NCI-H2227 treated with DMSO at 0.1 percent for 48 hours (cell line): ENCODE measurements at regions not wholly inside any gene's neighbourhood (a gene's known extent, or its start where the extent isn't known, plus 50 kb on each side); places are given as distances from the start of the nearest gene placed in this dataset.
A peak's percentile ranks its signal among the peaks of the same experiment; 100 is the strongest.
"Not testable (repeated sequence)": the region's sequence is repeated elsewhere in the genome, so short reads cannot be mapped to it uniquely, and the experiment has no call there.

Experiments used
- DNase-seq: peaks from one replicate; lab custom pipeline; 2025; lab: John Stamatoyannopoulos, UW

DNA sequence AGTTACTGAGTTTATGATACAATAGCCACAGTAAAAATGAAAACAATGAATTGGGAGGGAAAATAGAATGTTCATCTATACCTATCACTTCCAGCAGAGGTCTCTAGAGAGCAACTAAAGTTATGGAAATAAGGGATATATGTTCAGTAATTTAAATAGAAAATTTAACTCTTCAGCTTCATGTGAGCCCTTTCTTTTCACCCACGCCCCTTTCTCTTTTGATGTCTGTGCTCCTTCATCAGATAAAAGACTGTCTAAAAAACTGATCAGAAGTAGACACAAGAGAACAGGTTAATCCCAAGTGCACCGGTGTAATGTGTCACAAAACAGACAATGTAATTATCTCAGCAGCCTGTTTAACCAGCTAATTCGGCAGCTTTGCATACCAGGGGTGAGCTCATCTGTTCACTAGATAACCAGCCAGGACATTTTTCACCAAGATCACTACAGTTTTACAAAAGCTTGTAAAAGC lies 238.5 kb upstream of the ERBB4 start:
- DNase-seq: peak; percentile 61

DNA sequence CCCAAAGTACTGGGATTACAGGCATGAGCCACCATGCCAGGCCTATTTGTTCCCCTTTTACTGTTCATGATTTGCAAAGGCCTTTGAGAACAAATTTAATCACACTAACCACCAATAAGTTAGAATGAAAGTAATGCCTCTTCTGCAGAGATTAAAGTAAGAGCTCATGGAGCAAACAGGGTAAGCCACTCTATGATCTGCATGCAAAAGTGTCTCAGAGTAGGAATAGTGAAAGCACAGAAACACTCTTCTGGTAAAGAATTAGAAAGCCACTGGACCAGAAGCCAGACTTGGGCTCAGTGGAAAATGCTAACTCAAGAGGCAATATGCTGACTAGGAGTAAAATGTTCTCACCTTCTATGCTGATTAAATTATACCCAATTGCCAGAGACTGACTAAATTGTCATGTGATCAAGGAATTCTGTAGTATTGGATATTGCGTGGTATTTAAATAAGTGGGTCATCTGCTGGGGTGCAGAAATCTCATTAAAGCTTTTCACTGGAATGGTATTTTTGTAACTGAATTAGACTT lies 235.3 kb upstream of the ERBB4 start:
- DNase-seq: no peak

DNA sequence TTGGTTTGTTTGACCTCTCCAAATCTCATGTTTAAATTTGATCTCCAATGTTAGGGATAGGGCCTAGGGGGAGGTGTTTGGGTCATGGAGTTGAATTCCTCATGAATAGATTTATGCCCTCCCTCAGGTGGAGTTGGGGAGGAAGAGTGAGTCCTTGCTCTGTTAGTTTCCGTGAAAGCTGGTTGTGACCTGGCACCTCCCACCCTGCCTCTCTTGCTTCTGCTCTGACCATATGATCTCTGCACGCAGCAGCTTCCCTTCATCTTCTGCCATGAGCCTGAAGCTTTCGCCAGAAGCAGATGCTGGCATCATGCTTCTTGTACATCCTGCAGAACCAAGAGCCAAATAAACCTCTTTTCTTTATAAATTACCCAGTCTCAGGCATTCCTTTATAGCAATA lies 231.6 kb upstream of the ERBB4 start:
- DNase-seq: no peak

DNA sequence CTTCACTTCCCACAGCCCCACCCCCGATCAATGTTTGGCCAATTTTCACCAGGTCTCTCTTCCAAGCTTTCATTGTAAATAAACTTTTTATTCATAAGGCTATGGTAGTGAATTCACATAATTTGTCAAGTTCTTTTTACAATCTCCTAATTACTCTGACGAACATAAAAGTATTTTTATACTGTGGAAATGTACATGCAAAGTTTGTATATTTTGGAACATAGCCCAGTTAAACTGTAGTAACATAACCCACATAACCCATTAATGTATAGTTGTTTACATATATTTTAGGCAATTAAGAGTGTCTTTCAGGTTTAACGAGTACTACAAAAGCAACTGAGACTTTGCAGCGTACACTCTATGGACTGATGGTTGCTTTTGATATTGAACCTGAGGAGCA lies 228.3 kb upstream of the ERBB4 start:
- DNase-seq: peak; percentile 22

DNA sequence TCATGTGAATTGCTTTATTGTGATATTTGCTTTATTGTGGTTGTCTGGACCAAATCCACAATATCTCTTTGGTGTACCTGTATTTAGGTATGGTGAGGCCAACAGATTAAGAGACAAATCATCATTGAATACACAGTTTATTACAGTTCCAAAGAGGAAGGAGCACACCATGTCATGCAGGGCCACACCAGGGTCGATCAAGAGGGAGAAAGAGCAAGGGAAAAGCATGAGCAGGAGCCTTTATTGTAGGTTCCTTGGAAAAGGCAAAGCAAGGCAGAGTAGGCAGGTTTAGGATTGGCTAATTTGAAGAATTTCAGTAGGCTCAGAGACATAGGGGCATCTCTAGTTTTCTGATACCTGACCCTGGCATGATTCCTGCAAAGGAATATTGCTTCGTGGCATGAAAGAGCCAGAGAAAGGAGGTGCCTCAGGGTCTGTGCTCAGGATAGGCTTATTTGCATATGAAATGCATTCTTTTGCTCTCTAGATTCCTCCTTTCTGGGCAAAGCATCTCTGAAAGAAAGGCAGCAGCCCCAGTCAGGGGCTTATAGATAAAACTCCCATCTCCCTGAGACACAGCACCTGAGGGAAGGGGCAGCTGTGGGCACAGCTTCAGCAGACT lies 214.2 kb upstream of the ERBB4 start:
- DNase-seq: no peak

DNA sequence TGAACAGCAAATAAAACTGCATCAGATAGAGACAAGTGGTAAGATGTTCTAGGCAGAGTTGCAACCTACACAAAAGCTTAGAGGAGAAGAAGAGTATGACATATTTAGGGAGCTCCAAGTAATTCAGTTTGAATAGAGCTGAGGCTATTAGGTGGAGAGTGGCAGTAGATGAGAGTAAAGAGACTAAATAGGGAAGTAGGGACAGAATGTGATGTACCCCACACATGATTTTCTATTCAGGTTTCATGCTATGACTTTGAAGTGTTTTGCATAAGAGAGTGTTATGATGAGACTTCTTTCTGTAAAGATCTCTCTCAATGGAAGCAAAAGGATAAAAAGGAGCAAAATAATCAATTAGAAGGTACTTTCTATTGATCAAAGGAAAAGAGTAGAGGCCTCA lies 206.8 kb upstream of the ERBB4 start:
- DNase-seq: no peak

DNA sequence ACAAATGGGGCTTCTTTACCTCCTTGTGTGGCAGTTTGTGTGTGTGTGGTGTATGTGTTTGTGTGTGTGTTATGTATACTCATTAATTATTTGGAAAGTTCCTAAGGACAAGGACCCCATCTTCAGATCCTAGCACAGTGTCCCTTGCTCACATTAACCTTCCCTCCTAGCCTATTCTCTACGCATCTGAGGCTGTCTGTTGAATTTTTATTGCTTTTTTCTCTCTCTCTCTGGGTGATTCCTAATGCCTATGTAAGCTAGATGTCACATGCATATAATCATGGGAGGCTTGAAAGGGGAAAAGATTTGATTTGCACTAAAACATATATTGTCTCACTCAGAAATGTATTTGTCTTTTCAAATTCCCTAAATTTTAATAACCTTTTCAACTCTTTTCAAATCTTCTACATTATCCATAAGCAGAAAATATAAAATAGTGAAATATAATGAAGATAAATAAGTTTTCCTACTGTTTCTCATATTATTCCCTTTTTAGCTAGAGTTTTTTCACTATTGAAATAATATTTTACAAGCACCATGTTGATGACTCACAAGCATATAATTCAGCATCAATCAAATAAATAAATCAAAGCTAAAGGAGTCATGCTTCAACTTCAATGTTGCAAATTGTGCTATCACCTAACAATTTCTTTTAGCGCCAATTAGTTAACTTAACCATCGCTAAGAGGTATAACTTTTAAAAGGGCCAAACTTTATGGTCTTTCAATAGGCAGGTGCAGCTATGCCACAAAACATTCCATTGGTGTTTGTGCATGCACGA lies 199.0 kb upstream of the ERBB4 start:
- no peak for DNase-seq

DNA sequence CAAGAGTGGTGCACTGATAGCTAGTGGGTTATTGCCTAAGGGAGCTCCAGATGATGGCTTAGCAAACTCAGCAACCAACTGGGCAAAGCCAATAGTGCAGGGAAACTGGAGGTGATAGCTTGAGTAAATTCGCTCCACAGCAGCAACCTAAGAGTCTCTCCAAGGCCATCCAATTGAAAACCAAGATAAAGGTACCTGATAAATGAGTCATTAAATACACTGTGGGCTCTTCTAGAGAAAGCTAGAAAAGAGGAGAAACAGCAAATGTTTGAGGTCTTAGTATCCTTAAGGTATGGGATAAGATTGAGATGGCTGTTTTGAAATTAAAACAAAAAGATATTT lies 197.8 kb upstream of the ERBB4 start:
- no peak for DNase-seq

DNA sequence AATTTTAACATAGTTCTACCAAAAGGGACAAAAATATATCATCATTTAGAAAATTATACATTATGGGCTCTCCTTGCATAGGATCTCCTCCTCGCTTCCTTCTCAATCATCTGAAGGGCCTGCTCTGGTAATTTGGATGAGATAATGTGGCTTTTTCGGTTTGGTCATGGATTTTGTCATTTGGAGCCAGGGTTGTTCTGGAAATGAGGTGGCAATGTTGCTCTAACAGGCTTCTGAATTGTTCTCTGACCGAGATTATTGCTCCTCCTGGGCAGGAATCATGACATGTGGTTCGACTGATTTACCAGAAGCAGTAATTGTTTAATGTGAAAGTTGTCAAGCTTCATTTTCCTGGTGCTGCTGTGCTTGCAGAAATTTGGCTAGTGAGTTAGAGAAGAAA lies 194.7 kb upstream of the ERBB4 start:
- no peak for DNase-seq

DNA sequence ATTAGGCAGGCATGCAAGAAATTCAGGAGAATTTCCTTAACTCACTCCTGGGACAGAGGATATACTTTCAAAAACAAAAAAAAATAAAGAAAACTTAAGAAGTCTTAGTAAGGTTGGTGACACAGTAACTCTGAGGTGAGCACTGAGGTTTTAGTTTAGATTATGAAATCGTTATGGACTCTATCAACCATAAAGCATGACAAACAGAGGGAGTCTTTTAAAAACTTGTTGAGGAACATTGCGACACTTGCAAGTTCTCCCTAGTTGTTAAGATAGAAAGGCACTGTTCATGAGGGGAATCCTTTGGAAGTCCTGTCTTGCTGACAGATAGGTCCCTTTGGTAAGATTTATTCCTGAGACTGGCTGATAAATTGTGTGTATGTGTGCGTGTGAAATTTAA lies 194.3 kb upstream of the ERBB4 start:
- no peak for DNase-seq

DNA sequence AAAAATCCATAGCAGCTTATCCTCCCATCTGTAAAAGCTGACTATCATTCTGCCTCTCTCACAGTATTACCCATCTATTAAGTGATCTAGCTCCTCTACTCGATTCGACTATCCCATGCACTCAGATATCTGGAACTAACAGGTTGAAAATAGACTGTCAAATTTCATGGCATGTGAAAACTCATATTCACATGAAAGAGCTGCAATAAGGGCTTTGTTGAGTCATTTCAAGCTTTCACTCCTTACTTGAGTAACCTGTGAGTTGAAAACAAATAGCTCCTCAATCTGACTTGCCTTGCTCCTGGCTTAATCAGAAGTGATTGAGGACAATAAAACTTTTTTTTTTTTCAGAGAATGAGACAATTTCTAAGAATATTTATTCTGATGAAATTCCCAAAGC lies 192.4 kb upstream of the ERBB4 start:
- DNase-seq: no peak

DNA sequence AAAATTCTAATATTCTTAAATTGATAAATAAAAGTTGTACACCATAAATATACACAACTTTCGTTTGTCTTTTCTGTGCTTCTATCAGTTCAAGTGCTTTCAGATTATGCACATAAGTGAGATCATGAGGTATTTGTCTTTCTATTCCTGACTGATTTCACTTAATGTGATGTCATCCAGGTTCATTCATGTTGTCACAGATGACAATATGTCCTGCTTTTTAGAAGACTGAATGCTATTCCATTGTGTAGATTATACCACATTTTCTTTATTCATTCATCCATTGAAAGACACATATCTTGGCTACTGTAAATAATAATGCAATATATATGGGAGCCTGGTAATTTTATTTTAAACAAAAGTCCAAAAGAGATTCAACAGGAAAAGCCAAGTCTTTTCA lies 190.1 kb upstream of the ERBB4 start:
- DNase-seq: no peak

DNA sequence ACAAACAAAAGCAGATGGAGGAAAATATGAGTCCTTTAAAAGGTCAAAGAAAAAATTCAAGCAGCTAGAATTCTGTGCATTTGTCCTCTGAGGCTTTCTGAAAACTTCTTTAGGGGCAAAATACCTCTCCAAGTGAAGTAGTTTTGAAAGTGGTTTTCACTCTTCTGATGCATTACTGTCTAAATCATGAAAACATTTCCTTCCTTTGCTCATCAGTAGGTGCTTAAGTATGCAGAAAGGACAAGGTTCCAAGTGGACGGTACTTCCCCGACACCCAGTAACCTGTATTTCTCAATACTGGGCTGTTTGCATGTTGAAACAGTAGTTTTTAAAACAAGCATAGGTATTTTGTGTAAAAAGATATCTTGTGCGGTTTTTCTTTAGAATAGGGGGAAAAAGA lies 189.1 kb upstream of the ERBB4 start:
- no peak for DNase-seq

DNA sequence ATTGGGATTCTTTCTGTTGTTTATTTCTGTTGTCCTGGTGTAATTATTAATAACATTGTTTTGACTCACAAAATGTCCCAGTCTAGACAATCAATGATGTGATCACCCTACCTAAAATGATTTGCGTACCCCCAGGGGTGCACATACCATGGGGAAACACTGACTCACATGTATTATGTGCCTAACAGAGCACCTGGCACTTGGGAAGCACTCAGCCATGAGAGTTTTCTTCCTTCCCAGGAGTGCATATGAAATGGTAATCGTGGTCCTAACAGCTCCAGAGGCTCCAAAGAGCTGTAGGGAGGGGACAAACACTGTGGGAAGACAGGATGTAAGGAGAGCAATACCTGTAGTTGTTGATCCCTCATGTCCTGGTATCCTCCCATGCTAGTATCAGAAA lies 187.8 kb upstream of the ERBB4 start:
- no peak for DNase-seq

DNA sequence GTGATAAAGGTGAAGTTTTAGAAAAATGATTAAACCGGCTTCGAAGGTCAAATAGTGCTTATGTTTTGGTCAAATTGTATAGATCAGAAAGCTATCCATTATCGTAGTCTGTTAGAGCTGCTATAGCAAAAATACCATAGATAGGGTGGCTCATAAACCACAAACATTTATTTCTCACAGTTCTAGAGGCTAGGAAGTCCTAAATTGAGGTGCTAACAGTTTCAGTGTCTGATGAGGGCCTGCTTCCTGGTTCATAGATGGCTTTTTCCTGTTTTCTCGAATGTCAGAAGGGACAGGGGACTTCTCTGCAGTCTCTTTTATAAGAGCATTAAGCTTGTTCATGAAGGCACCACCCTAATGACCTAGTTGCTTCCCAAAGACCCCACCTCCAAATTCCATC lies 186.6 kb upstream of the ERBB4 start:
- no peak for DNase-seq

DNA sequence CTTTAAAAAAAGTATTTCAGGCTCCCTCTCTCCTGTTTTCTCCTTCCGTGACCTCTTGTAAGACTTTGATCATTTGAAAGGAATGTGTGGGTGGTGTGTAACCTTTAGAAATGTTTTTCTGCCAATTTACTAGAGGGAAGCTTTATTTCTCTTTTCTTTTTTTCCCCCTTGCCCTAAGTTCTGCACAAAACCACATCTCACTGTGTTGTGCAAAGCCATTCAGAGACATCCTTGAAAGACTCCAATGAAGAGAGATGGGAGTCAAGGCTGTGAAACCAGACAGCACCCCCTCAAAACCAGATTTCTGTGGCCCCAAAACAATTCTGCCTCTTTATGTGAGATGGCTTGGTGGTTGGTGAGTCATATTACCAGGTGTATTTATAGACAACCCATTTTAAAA lies 184.6 kb upstream of the ERBB4 start:
- DNase-seq: no peak

DNA sequence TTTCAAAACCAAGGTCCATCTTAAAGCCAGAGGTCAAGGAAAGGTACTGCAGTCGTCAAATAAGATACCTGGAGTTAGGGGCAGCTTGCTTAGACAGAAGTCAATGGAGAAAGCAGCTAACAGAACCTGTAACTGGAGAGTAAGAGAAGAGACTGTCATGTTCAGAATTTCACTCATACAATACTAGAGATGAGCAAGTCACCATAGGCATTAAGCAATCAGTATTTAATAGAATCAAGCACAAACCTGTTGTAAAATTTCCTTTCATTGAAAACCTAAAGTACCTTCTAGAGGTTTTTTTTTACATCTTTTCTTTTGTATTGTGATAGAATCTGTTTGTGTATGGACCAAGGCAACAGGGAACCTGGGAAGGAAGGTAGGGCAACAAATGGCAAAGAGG lies 183.4 kb upstream of the ERBB4 start:
- DNase-seq: no peak

DNA sequence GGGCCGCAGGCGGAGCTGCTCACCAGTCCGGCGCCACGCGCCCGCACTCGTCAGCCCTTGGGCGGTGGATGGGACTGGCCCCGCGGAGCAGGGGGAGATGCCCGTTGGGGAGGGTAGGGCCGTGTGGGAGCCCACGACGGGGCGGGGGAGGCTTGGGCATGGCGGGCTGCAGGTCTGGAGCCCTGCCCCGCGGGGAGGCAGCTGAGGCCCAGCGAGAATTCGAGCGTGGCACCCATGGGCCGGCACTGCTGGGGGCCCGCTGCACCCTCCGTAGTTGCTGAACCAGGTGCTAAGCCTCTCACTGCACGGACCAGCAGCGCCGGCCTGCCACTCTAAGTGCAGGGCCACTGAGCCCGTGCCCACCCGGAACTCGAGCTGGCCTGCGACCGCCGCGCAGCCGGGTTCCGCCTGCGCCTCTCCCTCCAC lies 182.4 kb upstream of the ERBB4 start:
- no peak for DNase-seq

DNA sequence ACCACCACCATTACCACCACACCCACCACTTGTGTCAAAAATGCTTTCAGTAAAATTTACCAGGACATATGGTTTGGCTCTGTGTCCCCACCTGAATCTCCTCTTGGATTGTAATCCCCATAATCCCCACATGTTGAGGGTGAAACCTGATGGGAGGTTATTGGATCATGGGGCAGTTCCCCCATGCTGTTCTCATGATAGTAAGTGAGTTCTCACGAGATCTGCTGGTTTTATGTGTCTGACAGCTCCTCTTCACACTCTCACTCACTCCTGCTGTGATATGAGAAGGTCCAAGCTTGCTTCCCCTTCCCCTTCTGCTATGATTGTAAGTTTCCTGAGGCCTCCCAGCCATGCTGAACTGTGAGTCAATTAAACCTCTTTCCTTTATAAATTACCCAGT lies 176.8 kb upstream of the ERBB4 start:
- DNase-seq: not testable (repeated sequence)

DNA sequence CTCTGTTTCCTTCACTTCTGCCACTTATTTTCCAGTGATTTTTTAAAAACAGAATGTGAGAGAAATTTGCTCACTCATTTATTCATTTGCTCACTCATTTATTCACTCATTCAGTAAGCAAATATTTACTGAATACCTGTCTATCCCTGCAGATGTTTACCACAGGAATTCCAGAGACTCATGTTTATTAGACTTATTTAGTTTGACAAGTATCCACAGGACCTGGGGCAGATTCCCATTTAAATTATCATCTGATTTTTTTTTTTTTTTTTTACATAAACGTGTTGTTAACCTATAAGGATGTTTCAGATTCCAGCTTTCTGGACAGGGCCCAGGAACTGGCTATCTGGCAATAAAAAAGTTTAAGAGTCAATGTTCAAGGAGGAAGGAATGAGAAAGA lies 175.1 kb upstream of the ERBB4 start:
- DNase-seq: no peak

DNA sequence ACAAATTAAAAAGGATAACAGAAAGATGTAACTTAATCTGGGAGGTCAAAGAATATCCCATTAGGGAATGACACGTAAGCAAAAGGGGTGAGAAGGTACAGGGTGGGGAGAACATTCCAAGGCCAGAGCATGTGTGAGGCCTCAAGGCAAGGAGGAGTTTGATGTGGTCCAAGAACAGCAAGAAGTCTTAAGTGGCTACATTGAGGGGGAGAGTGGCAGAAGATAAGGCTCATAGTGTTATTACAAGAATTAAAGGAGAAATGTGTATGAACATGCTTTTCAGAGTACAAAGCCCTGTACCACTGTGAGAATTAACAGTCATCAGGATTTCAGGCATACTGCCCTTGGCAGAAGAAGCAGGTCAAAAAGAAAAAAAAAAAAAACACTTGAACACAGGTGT lies 174.4 kb upstream of the ERBB4 start:
- no peak for DNase-seq

DNA sequence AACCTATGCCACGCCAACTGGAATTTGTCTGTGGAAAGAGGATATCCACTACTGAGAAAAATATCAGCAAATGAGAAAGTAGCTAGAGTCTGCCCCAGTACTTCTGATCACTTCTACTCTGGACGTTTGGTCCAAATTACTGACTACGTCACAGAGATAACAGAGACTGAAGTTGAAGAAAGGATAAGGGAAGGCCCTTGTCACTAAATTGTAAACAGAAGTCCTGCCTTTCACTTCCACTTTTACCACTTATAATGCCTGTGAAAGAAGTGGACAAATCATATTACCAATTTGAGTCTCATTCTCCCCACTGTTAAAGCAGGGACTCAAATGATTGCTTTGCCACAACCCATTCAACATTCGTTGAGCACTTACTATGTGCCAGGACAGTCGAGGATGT lies 173.9 kb upstream of the ERBB4 start:
- DNase-seq: no peak

DNA sequence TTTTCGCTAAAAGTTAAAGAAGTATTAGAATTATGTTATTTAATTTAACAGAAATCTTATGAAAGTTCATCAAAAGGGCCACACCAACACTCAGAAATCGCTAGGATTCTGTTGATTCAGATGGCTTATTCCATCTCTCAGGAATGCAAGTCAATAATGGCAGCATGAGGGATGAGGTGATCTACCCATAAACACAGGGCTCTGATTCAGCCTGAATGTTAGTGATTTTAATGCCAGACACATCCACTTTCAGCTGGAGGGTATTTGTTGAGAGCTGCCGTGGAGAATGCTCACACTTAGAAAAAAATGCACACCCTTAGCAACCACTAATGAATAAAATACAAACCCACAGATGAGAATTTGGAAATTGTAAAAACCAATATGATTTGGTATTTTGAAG lies 173.3 kb upstream of the ERBB4 start:
- no peak for DNase-seq

DNA sequence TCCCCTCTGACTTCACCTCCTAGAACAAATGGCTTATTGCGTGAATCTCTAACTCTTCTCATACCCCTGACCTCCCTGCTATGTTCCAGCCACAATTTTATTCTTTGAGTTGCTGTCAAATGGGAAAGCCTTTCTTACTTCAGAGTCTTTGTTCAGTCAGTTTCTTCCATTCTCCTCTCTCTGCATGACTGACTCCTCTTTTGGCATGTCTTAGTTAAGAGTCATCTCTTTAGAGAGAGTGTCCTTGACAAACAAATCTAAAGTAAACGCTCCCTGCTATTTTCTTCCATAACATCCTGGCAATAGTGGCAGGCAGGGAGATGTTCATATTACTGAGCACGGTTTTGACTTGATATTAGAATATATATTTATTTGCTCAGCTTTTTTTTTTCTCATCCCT lies 170.7 kb upstream of the ERBB4 start:
- DNase-seq: no peak
